Panc1 (cell line): ENCODE measurements at regions not wholly inside any gene's neighbourhood (a gene's known extent, or its start where the extent isn't known, plus 50 kb on each side); places are given as distances from the start of the nearest gene placed in this dataset.

Experiments used
- ATAC-seq: fragments of 200-7000 bp; cut with Tn5 transposase; 2 replicates; pipeline ENCODE4 v1.9.1; 2020; ENCODE audit warnings: mild to moderate bottlenecking, moderate library complexity
- BruUV-seq: library from RNA; stranded (reverse); fragments of 400-500 nt; replicated peaks from 2 replicates; lab custom pipeline; 2021; lab: Mats Ljungman, UMichigan
- CTCF ChIA-PET: fragments of 300-600 bp; sonication (Branson Sonifier 250); formaldehyde crosslinking; loops from one replicate; lab custom pipeline; 2022; ENCODE audit warnings: antibody characterized with exemption; lab: Charles Lee
- POLR2A ChIA-PET: fragments of 300-600 bp; sonication (Branson Sonifier 250); formaldehyde crosslinking; loops from one replicate; lab custom pipeline; 2022; ENCODE audit warnings: antibody characterized with exemption; lab: Charles Lee
- DNase-seq: peaks from one replicate; pipeline ENCODE4 v3.0.0-alpha.2; 2010; ENCODE audit warnings: low read depth, low spot score
- H3K27ac ChIP-seq: 2 replicates; pipeline ENCODE4 v1.5.1; 2011; ENCODE audit warnings: mild to moderate bottlenecking, low read length, inconsistent platforms
- H3K27me3 ChIP-seq: fragments of 200-500 bp; sonication (Bioruptor generic); 2 replicates; pipeline ENCODE4 v1.6.0; 2014; ENCODE audit warnings: low read length, inconsistent platforms; ENCODE audit not compliant: control insufficient read depth, insufficient read depth
- H3K36me3 ChIP-seq: fragments of 200-500 bp; sonication (Bioruptor generic); 2 replicates; pipeline ENCODE4 v1.5.1; 2014; ENCODE audit warnings: inconsistent platforms, mild to moderate bottlenecking, low read length, moderate library complexity; ENCODE audit not compliant: control insufficient read depth, insufficient read depth
- H3K4me1 ChIP-seq: 2 replicates; pipeline ENCODE4 v1.5.1; 2011; ENCODE audit warnings: inconsistent platforms, mild to moderate bottlenecking, low read length, moderate library complexity; ENCODE audit not compliant: control insufficient read depth, insufficient read depth
- H3K4me3 ChIP-seq, 2 experiments: 2 replicates each; pipeline ENCODE4 v1.5.1; 2011 to 2012; ENCODE audit warnings: low read depth in 2 of 2, low read length in 2 of 2, mild to moderate bottlenecking in 2 of 2, inconsistent platforms in 1 of 2, moderate library complexity in 1 of 2
- H3K9me3 ChIP-seq: fragments of 200-500 bp; sonication (Bioruptor generic); 2 replicates; pipeline ENCODE4 v1.5.1; 2014; ENCODE audit warnings: low read depth, mild to moderate bottlenecking, inconsistent platforms, low read length, moderate library complexity; ENCODE audit not compliant: control insufficient read depth, insufficient read depth
- CTCF ChIP-seq: fragments of 450-650 bp; IDR thresholded peaks from 2 replicates; pipeline ENCODE4 v1.5.1; 2017; ENCODE audit warnings: mild to moderate bottlenecking
- POLR2AphosphoS5 ChIP-seq: IDR thresholded peaks from 2 replicates; pipeline ENCODE4 v1.6.1; 2012; ENCODE audit warnings: mild to moderate bottlenecking, low read depth, low read length, moderate library complexity
- REST ChIP-seq, 2 experiments: IDR thresholded peaks; 2 replicates each; pipeline ENCODE4 v1.6.1; 2011 to 2012; ENCODE audit warnings: low read depth in 2 of 2, control low read depth in 1 of 2, low read length in 1 of 2, mild to moderate bottlenecking in 1 of 2, moderate library complexity in 1 of 2; ENCODE audit not compliant: insufficient read depth in 1 of 2
- SIN3A ChIP-seq: IDR thresholded peaks from 2 replicates; pipeline ENCODE4 v1.6.1; 2012; ENCODE audit warnings: low read depth, mild to moderate bottlenecking, low read length, moderate library complexity, borderline replicate concordance; ENCODE audit not compliant: insufficient read depth
- TCF7L2 ChIP-seq: IDR thresholded peaks from 2 replicates; pipeline ENCODE4 v1.6.1; 2011; ENCODE audit warnings: mild to moderate bottlenecking, low read depth, low read length, inconsistent platforms
- in situ Hi-C: cut with HindIII; loops from 2 replicates; pipeline ENCODE4 v1.10.0; 2016; ENCODE audit warnings: low sequenced_read_pairs, low pct_unique_long_range_greater_than_20kb
- intact Hi-C: fragments of 100-400 bp; cut with micrococcal nuclease; formaldehyde crosslinking; loops from one replicate; pipeline ENCODE4 v1.10.0; 2022; ENCODE audit not compliant: unreplicated experiment

DNA sequence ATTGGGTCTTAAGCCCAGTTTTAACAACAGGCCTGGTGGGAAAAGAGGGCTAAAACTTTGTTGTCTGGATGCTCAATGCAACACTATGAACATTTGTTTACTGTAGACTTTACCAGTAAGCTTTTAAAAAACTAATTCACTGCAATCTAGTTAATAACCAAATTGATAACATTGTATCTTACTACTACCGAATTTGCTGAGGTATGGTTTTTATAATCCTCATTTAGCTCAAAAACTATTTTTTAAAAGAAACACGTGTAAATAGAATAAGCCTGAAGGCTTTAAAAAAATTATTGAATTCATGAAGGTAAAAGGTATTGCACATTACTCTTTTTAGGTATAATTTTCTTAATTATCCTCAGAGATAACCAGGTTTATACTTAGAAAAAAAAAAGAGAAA is 500.6 kb downstream of the RWDD3 start:
- no peak for TF ChIP-seq CTCF
- no peak for TF ChIP-seq TCF7L2
- TF ChIP-seq SIN3A = no peak
- TF ChIP-seq POLR2AphosphoS5 = no peak
- no peak for TF ChIP-seq REST (IDR thresholded peaks at IDR 0.05; ENCODE audit: insufficient read depth in 1 of 2, low read depth in 2 of 2, low read length in 1 of 2)
- H3K4me1 ChIP-seq = no peaks in the 10 kb centered on the region
- POLR2A ChIA-PET = no interaction called here
- CTCF ChIA-PET = no interaction called here
- H3K36me3 ChIP-seq = no peaks in the 10 kb centered on the region
- ATAC-seq = no peak
- no peaks in the 10 kb centered on the region for H3K9me3 ChIP-seq
- no TSS peak for BruUV-seq
- no peak overlapping the region for H3K27ac ChIP-seq
- H3K27me3 ChIP-seq = no peaks in the 10 kb centered on the region
- H3K4me3 ChIP-seq = no peak overlapping the region
- intact Hi-C loops (no loop called here), in situ Hi-C loops (no loop called here)
- no peak for DNase-seq

DNA sequence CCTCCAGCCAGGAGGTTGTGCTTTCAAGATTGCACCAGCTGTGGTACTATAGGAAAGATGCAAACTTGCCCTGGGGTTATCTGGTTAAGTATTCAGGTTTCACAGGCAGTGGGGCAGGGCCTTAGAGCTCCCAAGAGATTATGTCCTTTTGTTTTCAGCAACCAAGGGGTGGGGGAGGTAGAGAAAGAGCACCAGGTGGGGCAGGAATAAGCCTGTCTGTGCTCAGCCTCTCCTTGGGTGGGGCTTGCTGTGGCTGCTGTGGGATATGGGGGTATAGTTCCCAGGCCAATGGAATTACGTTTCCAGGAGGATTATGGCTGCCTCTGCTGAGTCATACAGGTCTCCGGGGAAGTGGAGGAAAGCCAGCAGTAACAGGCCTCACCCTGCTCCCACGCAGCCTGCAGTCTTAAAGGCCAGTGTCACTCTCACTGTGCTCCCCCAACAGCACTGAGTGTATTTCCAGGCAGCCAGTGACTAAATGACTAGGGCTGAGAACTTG is 508.6 kb downstream of the RWDD3 start:
- no peak for TF ChIP-seq REST (IDR thresholded peaks at IDR 0.05; ENCODE audit: insufficient read depth in 1 of 2, low read depth in 2 of 2, low read length in 1 of 2)
- no peak for TF ChIP-seq SIN3A
- TF ChIP-seq POLR2AphosphoS5 = no peak
- TF ChIP-seq TCF7L2 = no peak
- TF ChIP-seq CTCF = no peak
- H3K4me1 ChIP-seq = no peaks in the 10 kb centered on the region
- no peak for DNase-seq
- ATAC-seq = no peak
- H3K4me3 ChIP-seq = no peak overlapping the region
- intact Hi-C loops (no loop called here), in situ Hi-C loops (no loop called here)
- H3K9me3 ChIP-seq = no peaks in the 10 kb centered on the region
- ChIA-PET CTCF (no interaction called here), POLR2A (no interaction called here)
- BruUV-seq = no TSS peak
- no peak overlapping the region for H3K27ac ChIP-seq
- H3K36me3 ChIP-seq = no peaks in the 10 kb centered on the region
- H3K27me3 ChIP-seq = no peaks in the 10 kb centered on the region
